ENCODE measurements at regions not wholly inside any gene's neighbourhood (a gene's known extent, or its start where the extent isn't known, plus 50 kb on each side); places are given as distances from the start of the nearest gene placed in this dataset.

GRCh38 chr10:33428682-33429081 is 94.2 kb upstream of the NRP1 start:
- DNase-seq (ENCODE audit: extremely low read depth, low read depth): no peak
- TF ChIP-seq CTCF (IDR thresholded peaks at IDR 0.05; ENCODE audit: low read depth, low read length, missing control alignments): no peak
- no peak overlapping the region for H3K4me3 ChIP-seq (replicated peaks; ENCODE audit: low read depth, low read length)

- DNase-seq (ENCODE audit: extremely low read depth, low read depth): no peak
- H3K4me3 ChIP-seq (replicated peaks; ENCODE audit: low read depth, low read length): no peak overlapping the region
- no peak for TF ChIP-seq CTCF (IDR thresholded peaks at IDR 0.05; ENCODE audit: low read depth, low read length, missing control alignments)
These were observed 88.7 kb upstream of the NRP1 start for GRCh38 chr10:33423154-33423529.

GRCh38 chr10:33422471-33423153 is 88.1 kb upstream of the NRP1 start:
- TF ChIP-seq CTCF (IDR thresholded peaks at IDR 0.05; ENCODE audit: low read depth, low read length, missing control alignments): no peak
- no peak for DNase-seq (ENCODE audit: extremely low read depth, low read depth)
- H3K4me3 ChIP-seq (replicated peaks; ENCODE audit: low read depth, low read length): no peak overlapping the region

GRCh38 chr10:33421789-33422462 is 87.5 kb upstream of the NRP1 start:
- H3K4me3 ChIP-seq (replicated peaks; ENCODE audit: low read depth, low read length): no peak overlapping the region
- TF ChIP-seq CTCF (IDR thresholded peaks at IDR 0.05; ENCODE audit: low read depth, low read length, missing control alignments): no peak
- no peak for DNase-seq (ENCODE audit: extremely low read depth, low read depth)

GRCh38 chr10:33419311-33419710 is 84.8 kb upstream of the NRP1 start:
- no peak for DNase-seq (ENCODE audit: extremely low read depth, low read depth)
- no peak overlapping the region for H3K4me3 ChIP-seq (replicated peaks; ENCODE audit: low read depth, low read length)
- no peak for TF ChIP-seq CTCF (IDR thresholded peaks at IDR 0.05; ENCODE audit: low read depth, low read length, missing control alignments)

- H3K4me3 ChIP-seq (replicated peaks; ENCODE audit: low read depth, low read length): no peak overlapping the region
- TF ChIP-seq CTCF (IDR thresholded peaks at IDR 0.05; ENCODE audit: low read depth, low read length, missing control alignments): no peak
- no peak for DNase-seq (ENCODE audit: extremely low read depth, low read depth)
These were observed 83.8 kb upstream of the NRP1 start for GRCh38 chr10:33418301-33418700.
